ENCODE measurements at regions not wholly inside any gene's neighbourhood (a gene's known extent, or its start where the extent isn't known, plus 50 kb on each side); places are given as distances from the start of the nearest gene placed in this dataset.

GRCh38 chr1:94698356-94698755, 121.8 kb upstream of the SLC44A3 start:
- TF ChIP-seq CTCF (IDR thresholded peaks at IDR 0.05 in 8 of 11, conservative IDR thresholded peaks at IDR 0.05 in 3 of 11) (no peak), POLR2AphosphoS5 (IDR thresholded peaks at IDR 0.05) (no peak), POLR2A (IDR thresholded peaks at IDR 0.05) (no peak)

All from spleen (tissue), 7 donors.